ENCODE measurements at regions not wholly inside any gene's neighbourhood (a gene's known extent, or its start where the extent isn't known, plus 50 kb on each side); places are given as distances from the start of the nearest gene placed in this dataset.

GRCh38 chr13:32850316-32851052, 165.7 kb upstream of the KL start:
- intact Hi-C loops (cut with DNase I) = no loop called here
- TF ChIP-seq CTCF (IDR thresholded peaks at IDR 0.05) = no peak
- no peak for ATAC-seq
- no peak overlapping the region for H3K27ac ChIP-seq
- H3K27me3 ChIP-seq (ENCODE audit: insufficient read depth in 3 of 3, low read length in 2 of 3) = no peaks in the 10 kb centered on the region
- DNase-seq = no peak
- H3K9me3 ChIP-seq = no peaks in the 10 kb centered on the region
- H3K4me3 ChIP-seq = no peak overlapping the region
- H3K4me1 ChIP-seq = no peaks in the 10 kb centered on the region
- 63 to 67% (median 66%) methylated on average over 7 to 8 of the region's 8 CpGs for WGBS, 3 donors
- no peaks in the 10 kb centered on the region for H3K36me3 ChIP-seq (ENCODE audit: insufficient read depth in 1 of 2, low read depth in 1 of 2)

GRCh38 chr13:32851083-32852069, 164.8 kb upstream of the KL start:
- H3K4me3 ChIP-seq = no peak overlapping the region
- H3K4me1 ChIP-seq = no peaks in the 10 kb centered on the region
- intact Hi-C loops (cut with DNase I) = no loop called here
- 68 to 73% (median 71%) methylated on average over 8 of the region's 8 CpGs for WGBS, 3 donors
- H3K27ac ChIP-seq = no peak overlapping the region
- H3K9me3 ChIP-seq = no peaks in the 10 kb centered on the region
- H3K36me3 ChIP-seq (ENCODE audit: insufficient read depth in 1 of 2, low read depth in 1 of 2) = no peaks in the 10 kb centered on the region
- DNase-seq (no peak), ATAC-seq (no peak)
- no peak for TF ChIP-seq CTCF (IDR thresholded peaks at IDR 0.05)
- H3K27me3 ChIP-seq (ENCODE audit: insufficient read depth in 3 of 3, low read length in 2 of 3) = no peaks in the 10 kb centered on the region

- DNase-seq = no peak
- intact Hi-C loops (cut with DNase I) = no loop called here
- Histone ChIP-seq H3K9me3 (no peaks in the 10 kb centered on the region), H3K27ac (no peak overlapping the region), H3K4me3 (no peak overlapping the region), H3K27me3 (ENCODE audit: insufficient read depth in 3 of 3, low read length in 2 of 3) (no peaks in the 10 kb centered on the region), H3K36me3 (ENCODE audit: insufficient read depth in 1 of 2, low read depth in 1 of 2) (no peaks in the 10 kb centered on the region), H3K4me1 (no peaks in the 10 kb centered on the region)
- no peak for ATAC-seq
- TF ChIP-seq CTCF (IDR thresholded peaks at IDR 0.05) = no peak
- 93 to 100% (median 93%) methylated on average over 1 of the region's 1 CpG for WGBS, 3 donors
These were observed 163.7 kb upstream of the KL start for GRCh38 chr13:32852526-32852925.

GRCh38 chr13:32857077-32857476, 159.1 kb upstream of the KL start:
- Histone ChIP-seq H3K4me1 (no peaks in the 10 kb centered on the region), H3K36me3 (ENCODE audit: insufficient read depth in 1 of 2, low read depth in 1 of 2) (no peaks in the 10 kb centered on the region), H3K4me3 (no peak overlapping the region), H3K27me3 (ENCODE audit: insufficient read depth in 3 of 3, low read length in 2 of 3) (no peaks in the 10 kb centered on the region), H3K9me3 (no peaks in the 10 kb centered on the region), H3K27ac (no peak overlapping the region)
- ATAC-seq (no peak), DNase-seq (no peak)
- no peak for TF ChIP-seq CTCF (IDR thresholded peaks at IDR 0.05)
- intact Hi-C loops (cut with DNase I) = no loop called here
- WGBS, 3 donors = 82 to 85% (median 84%) methylated on average over 2 of the region's 2 CpGs

All from psoas muscle (tissue), 7 donors.